ENCODE measurements at regions not wholly inside any gene's neighbourhood (a gene's known extent, or its start where the extent isn't known, plus 50 kb on each side); places are given as distances from the start of the nearest gene placed in this dataset.

- no peak for TF ChIP-seq POLR2A (IDR thresholded peaks at IDR 0.05)
- TF ChIP-seq CTCF (IDR thresholded peaks at IDR 0.05): no peak
Observed at GRCh38 chr3:20701641-20702040, 515.6 kb upstream of the SGO1 start.

All from Peyer's patch (tissue), 4 donors.